ENCODE measurements at regions not wholly inside any gene's neighbourhood (a gene's known extent, or its start where the extent isn't known, plus 50 kb on each side); places are given as distances from the start of the nearest gene placed in this dataset.

- TF ChIP-seq PATZ1 (CRISPR knock-in tag; IDR thresholded peaks at IDR 0.05; ENCODE audit: borderline replicate concordance) (no peak), ZNF70 (CRISPR knock-in tag; IDR thresholded peaks at IDR 0.05) (no peak), PPARA (CRISPR knock-in tag; IDR thresholded peaks at IDR 0.05; ENCODE audit: borderline replicate concordance) (no peak), TCF4 (CRISPR knock-in tag; IDR thresholded peaks at IDR 0.05; ENCODE audit: borderline replicate concordance) (no peak), RARB (CRISPR knock-in tag; IDR thresholded peaks at IDR 0.05) (no peak), SNAI2 (CRISPR knock-in tag; IDR thresholded peaks at IDR 0.05) (no peak), CSRNP3 (CRISPR knock-in tag; IDR thresholded peaks at IDR 0.05) (no peak), ISL1 (CRISPR knock-in tag; IDR thresholded peaks at IDR 0.05) (no peak), OSR1 (CRISPR knock-in tag; IDR thresholded peaks at IDR 0.05) (no peak), ZFP30 (CRISPR knock-in tag; IDR thresholded peaks at IDR 0.05) (no peak), ZNF8 (CRISPR knock-in tag; IDR thresholded peaks at IDR 0.05) (no peak)
These were observed 134.1 kb upstream of the SALL4 start (continued) for GRCh38 chr20:51936377-51936776.

- no peak for TF ChIP-seq ZNF70 (CRISPR knock-in tag; IDR thresholded peaks at IDR 0.05)
- TF ChIP-seq TCF4 (CRISPR knock-in tag; IDR thresholded peaks at IDR 0.05; ENCODE audit: borderline replicate concordance) = no peak
- no peak for TF ChIP-seq ESRRG (CRISPR knock-in tag; IDR thresholded peaks at IDR 0.05)
- TF ChIP-seq ZNF565 (CRISPR knock-in tag; conservative IDR thresholded peaks at IDR 0.05; ENCODE audit: low read depth) = no peak
- TF ChIP-seq CREB5 (CRISPR knock-in tag; IDR thresholded peaks at IDR 0.05; ENCODE audit: low read depth) = no peak
- TF ChIP-seq RARB (CRISPR knock-in tag; IDR thresholded peaks at IDR 0.05) = no peak
- TF ChIP-seq ZFP30 (CRISPR knock-in tag; IDR thresholded peaks at IDR 0.05) = no peak
- TF ChIP-seq CSDC2 (CRISPR knock-in tag; IDR thresholded peaks at IDR 0.05) = no peak
- TF ChIP-seq PATZ1 (CRISPR knock-in tag; IDR thresholded peaks at IDR 0.05; ENCODE audit: borderline replicate concordance) = no peak
- no peak for TF ChIP-seq SNAI2 (CRISPR knock-in tag; IDR thresholded peaks at IDR 0.05)
- TF ChIP-seq POU6F1 (CRISPR knock-in tag; IDR thresholded peaks at IDR 0.05; ENCODE audit: borderline replicate concordance, low read depth) = no peak
- no peak for TF ChIP-seq OSR1 (CRISPR knock-in tag; IDR thresholded peaks at IDR 0.05)
- no peak for TF ChIP-seq ARNTL (CRISPR knock-in tag; IDR thresholded peaks at IDR 0.05; ENCODE audit: borderline replicate concordance, low read depth)
- ATAC-seq = no peak
These were observed 132.7 kb upstream of the SALL4 start for GRCh38 chr20:51935003-51935358.

- TF ChIP-seq POU6F1 (CRISPR knock-in tag; IDR thresholded peaks at IDR 0.05; ENCODE audit: borderline replicate concordance, low read depth) (no peak), TOX (CRISPR knock-in tag; IDR thresholded peaks at IDR 0.05; ENCODE audit: borderline replicate concordance) (no peak), TCF4 (CRISPR knock-in tag; IDR thresholded peaks at IDR 0.05; ENCODE audit: borderline replicate concordance) (no peak), ZNF565 (CRISPR knock-in tag; conservative IDR thresholded peaks at IDR 0.05; ENCODE audit: low read depth) (no peak), CSRNP3 (CRISPR knock-in tag; IDR thresholded peaks at IDR 0.05) (no peak), CREB5 (CRISPR knock-in tag; IDR thresholded peaks at IDR 0.05; ENCODE audit: low read depth) (no peak), ZC3H10 (CRISPR knock-in tag; IDR thresholded peaks at IDR 0.05) (no peak)
- ATAC-seq = no peak
These were observed 132.1 kb upstream of the SALL4 start for GRCh38 chr20:51934301-51935002.

Measured in SK-N-SH treated with all-trans-retinoic acid at 6 μM for 48 hours (cell line).